Body of pancreas (tissue), 4 donors: ENCODE measurements at regions not wholly inside any gene's neighbourhood (a gene's known extent, or its start where the extent isn't known, plus 50 kb on each side); places are given as distances from the start of the nearest gene placed in this dataset.
"Not testable (repeated sequence)": the region's sequence is repeated elsewhere in the genome, so short reads cannot be mapped to it uniquely, and the experiment has no call there.

Source experiments
- CTCF ChIP-seq, 7 experiments: fragments of 450-650 bp in 4 of 7; fragments of 200-600 bp in 3 of 7; sonication (generic) in 3 of 7; IDR thresholded peaks; one replicate each; pipeline ENCODE4 v1.5.1; 2016 to 2019; ENCODE audit warnings: antibody characterized with exemption in 7 of 7
- POLR2A ChIP-seq, 3 donors: fragments of 450-650 bp; IDR thresholded peaks; one replicate each; pipeline ENCODE4 v1.6.1; 2016; ENCODE audit warnings: antibody characterized with exemption in 3 of 3, mild to moderate bottlenecking in 2 of 3

DNA sequence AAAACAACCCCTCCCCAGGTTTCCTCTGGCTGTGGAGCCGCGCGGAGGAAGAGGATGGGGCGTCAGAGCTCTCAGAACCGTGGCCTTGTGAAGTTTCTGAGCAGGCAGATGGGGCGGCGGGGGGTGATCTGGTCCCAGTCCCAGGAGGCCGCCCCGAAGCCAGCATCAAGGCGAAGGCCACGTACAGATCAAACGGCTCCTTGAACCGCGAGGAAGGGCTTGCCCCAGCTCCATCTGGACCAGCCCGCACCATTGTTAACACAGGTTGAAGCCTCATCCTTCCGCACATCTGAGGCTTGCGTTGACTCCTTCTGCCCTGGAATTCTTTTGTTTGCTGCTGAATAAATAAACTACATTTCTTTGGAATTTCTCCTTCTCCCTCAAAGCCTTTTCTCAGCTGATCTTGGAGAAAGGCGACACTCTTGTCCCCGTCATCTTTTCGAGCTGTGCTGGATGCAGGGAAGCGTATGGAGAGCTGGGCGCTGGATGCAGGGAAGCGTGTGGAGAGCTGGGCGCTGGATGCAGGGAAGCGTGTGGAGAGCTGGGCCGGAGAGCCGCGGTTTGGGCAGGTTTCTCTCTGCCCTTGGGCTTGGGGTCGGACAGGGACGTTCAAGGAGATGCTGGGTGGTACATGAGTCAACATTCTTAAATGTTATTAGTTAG lies 53.6 kb upstream of the METTL9 start:
- not testable (repeated sequence) for TF ChIP-seq CTCF, POLR2A (IDR thresholded peaks at IDR 0.05)
